Stimulated activated naive CD8-positive, alpha-beta T cell treated with anti-CD3 and anti-CD28 coated beads, Interleukin-15, amount 100 ng/mL, for 72 hours (primary cell): ENCODE measurements at regions not wholly inside any gene's neighbourhood (a gene's known extent, or its start where the extent isn't known, plus 50 kb on each side); places are given as distances from the start of the nearest gene placed in this dataset.

Experiments used
- ATAC-seq: fragments of 150-1000 bp; cut with Tn5 transposase; 2 replicates; pipeline ENCODE4 v1.10.0; 2021; ENCODE audit warnings: mild to moderate bottlenecking, moderate library complexity
- DNase-seq, 2 donors: peaks; one replicate each; pipeline ENCODE4 v3.0.0; 2021 to 2022
- H3K27ac Mint-ChIP-seq, 2 donors: one replicate each; pipeline ENCODE4 v1.8.0; 2022; ENCODE audit warnings: mild to moderate bottlenecking in 2 of 2, mixed read lengths in 2 of 2, moderate library complexity in 2 of 2
- H3K27me3 Mint-ChIP-seq: one replicate; pipeline ENCODE4 v1.8.0; 2022; ENCODE audit warnings: mixed read lengths
- H3K4me1 Mint-ChIP-seq: one replicate; pipeline ENCODE4 v1.8.0; 2022; ENCODE audit warnings: mild to moderate bottlenecking, mixed read lengths
- H3K4me3 Mint-ChIP-seq, 2 donors: one replicate each; pipeline ENCODE4 v1.8.0; 2022; ENCODE audit warnings: mild to moderate bottlenecking in 2 of 2, mixed read lengths in 2 of 2, moderate library complexity in 1 of 2
- H3K9me3 Mint-ChIP-seq, 2 donors: one replicate each; pipeline ENCODE4 v1.8.0; 2022; ENCODE audit warnings: mixed read lengths in 2 of 2

GRCh38 chr5:74081126-74081525 lies 455.1 kb downstream of the ARHGEF28 start:
- H3K27ac Mint-ChIP-seq = no peak overlapping the region

GRCh38 chr5:74079971-74080556 lies 454.1 kb downstream of the ARHGEF28 start:
- ATAC-seq = no peak
- Mint-ChIP-seq H3K4me3 (no peak overlapping the region), H3K27me3 (peaks cover 33% of the 10 kb centered on the region), H3K9me3 (no peaks in the 10 kb centered on the region), H3K27ac (no peak overlapping the region), H3K4me1 (no peaks in the 10 kb centered on the region)
- no peak for DNase-seq

More at GRCh38 chr5:74081126-74081525, 455.1 kb downstream of the ARHGEF28 start:
- ATAC-seq = no peak
- no peak for DNase-seq
- Mint-ChIP-seq H3K4me3 (no peak overlapping the region), H3K27me3 (peaks cover 41% of the 10 kb centered on the region), H3K9me3 (no peaks in the 10 kb centered on the region), H3K4me1 (no peaks in the 10 kb centered on the region)

GRCh38 chr5:74075501-74076484 lies 449.8 kb downstream of the ARHGEF28 start:
- no peak for ATAC-seq
- no peak for DNase-seq
- H3K9me3 Mint-ChIP-seq = no peaks in the 10 kb centered on the region
- H3K27ac Mint-ChIP-seq = no peak overlapping the region
- H3K27me3 Mint-ChIP-seq = peaks cover 34% of the 10 kb centered on the region
- H3K4me3 Mint-ChIP-seq = no peak overlapping the region
- no peaks in the 10 kb centered on the region for H3K4me1 Mint-ChIP-seq

GRCh38 chr5:74074111-74074510 lies 448.1 kb downstream of the ARHGEF28 start:
- H3K4me3 Mint-ChIP-seq = no peak overlapping the region
- ATAC-seq (no peak), DNase-seq (no peak)
- H3K27ac Mint-ChIP-seq = no peak overlapping the region
- H3K4me1 Mint-ChIP-seq = no peaks in the 10 kb centered on the region
- peaks cover 34% of the 10 kb centered on the region for H3K27me3 Mint-ChIP-seq
- H3K9me3 Mint-ChIP-seq = no peaks in the 10 kb centered on the region

- no peak overlapping the region for H3K4me3 Mint-ChIP-seq
- no peaks in the 10 kb centered on the region for H3K9me3 Mint-ChIP-seq
- no peak for ATAC-seq
- no peak overlapping the region for H3K27ac Mint-ChIP-seq
- H3K4me1 Mint-ChIP-seq = no peaks in the 10 kb centered on the region
- H3K27me3 Mint-ChIP-seq = peaks cover 27% of the 10 kb centered on the region
- DNase-seq = no peak
Measured at GRCh38 chr5:74073257-74073656, 447.3 kb downstream of the ARHGEF28 start.

- H3K27ac Mint-ChIP-seq = no peak overlapping the region
- DNase-seq = no peak
- no peak for ATAC-seq
- no peak overlapping the region for H3K4me3 Mint-ChIP-seq
- no peaks in the 10 kb centered on the region for H3K9me3 Mint-ChIP-seq
- peaks cover 21% of the 10 kb centered on the region for H3K27me3 Mint-ChIP-seq
- no peaks in the 10 kb centered on the region for H3K4me1 Mint-ChIP-seq
Measured at GRCh38 chr5:74072646-74073045, 446.6 kb downstream of the ARHGEF28 start.

GRCh38 chr5:74070766-74071165 lies 444.8 kb downstream of the ARHGEF28 start:
- H3K27me3 Mint-ChIP-seq = peaks cover 9% of the 10 kb centered on the region
- DNase-seq = no peak
- no peak for ATAC-seq
- H3K4me1 Mint-ChIP-seq = no peaks in the 10 kb centered on the region
- no peak overlapping the region for H3K4me3 Mint-ChIP-seq
- H3K9me3 Mint-ChIP-seq = no peaks in the 10 kb centered on the region
- H3K27ac Mint-ChIP-seq = no peak overlapping the region

GRCh38 chr5:74069741-74070140 lies 443.7 kb downstream of the ARHGEF28 start:
- no peak for ATAC-seq
- no peak for DNase-seq

GRCh38 chr5:74067748-74068541 lies 441.9 kb downstream of the ARHGEF28 start:
- ATAC-seq (no peak), DNase-seq (no peak)
- Mint-ChIP-seq H3K4me1 (no peaks in the 10 kb centered on the region), H3K9me3 (no peaks in the 10 kb centered on the region), H3K27ac (no peak overlapping the region), H3K27me3 (peaks cover 7% of the 10 kb centered on the region), H3K4me3 (no peak overlapping the region)

More at GRCh38 chr5:74069741-74070140, 443.7 kb downstream of the ARHGEF28 start:
- no peaks in the 10 kb centered on the region for H3K4me1 Mint-ChIP-seq
- H3K27me3 Mint-ChIP-seq = peaks cover 9% of the 10 kb centered on the region
- H3K9me3 Mint-ChIP-seq = no peaks in the 10 kb centered on the region
- H3K4me3 Mint-ChIP-seq = no peak overlapping the region
- H3K27ac Mint-ChIP-seq = no peak overlapping the region

- no peak for DNase-seq
- Mint-ChIP-seq H3K4me3 (no peak overlapping the region), H3K27ac (no peak overlapping the region), H3K27me3 (peaks cover 7% of the 10 kb centered on the region), H3K9me3 (no peaks in the 10 kb centered on the region), H3K4me1 (no peaks in the 10 kb centered on the region)
- ATAC-seq = no peak
Measured at GRCh38 chr5:74064911-74065310, 438.9 kb downstream of the ARHGEF28 start.

- Mint-ChIP-seq H3K27ac (no peak overlapping the region), H3K4me1 (no peaks in the 10 kb centered on the region), H3K9me3 (no peaks in the 10 kb centered on the region), H3K27me3 (peaks cover 7% of the 10 kb centered on the region), H3K4me3 (no peak overlapping the region)
- DNase-seq (no peak), ATAC-seq (no peak)
Measured at GRCh38 chr5:74064225-74064624, 438.2 kb downstream of the ARHGEF28 start.

GRCh38 chr5:74063821-74064220 lies 437.8 kb downstream of the ARHGEF28 start:
- no peak for ATAC-seq
- Mint-ChIP-seq H3K4me3 (no peak overlapping the region), H3K27me3 (peaks cover 7% of the 10 kb centered on the region), H3K9me3 (no peaks in the 10 kb centered on the region), H3K27ac (no peak overlapping the region), H3K4me1 (no peaks in the 10 kb centered on the region)
- DNase-seq = no peak

GRCh38 chr5:74063346-74063745 lies 437.4 kb downstream of the ARHGEF28 start:
- peaks cover 7% of the 10 kb centered on the region for H3K27me3 Mint-ChIP-seq
- no peak overlapping the region for H3K27ac Mint-ChIP-seq
- no peaks in the 10 kb centered on the region for H3K4me1 Mint-ChIP-seq
- H3K4me3 Mint-ChIP-seq = no peak overlapping the region
- no peak for DNase-seq
- ATAC-seq = no peak
- H3K9me3 Mint-ChIP-seq = no peaks in the 10 kb centered on the region

- Mint-ChIP-seq H3K27me3 (peaks cover 14% of the 10 kb centered on the region), H3K27ac (no peak overlapping the region), H3K4me1 (no peaks in the 10 kb centered on the region), H3K4me3 (no peak overlapping the region), H3K9me3 (no peaks in the 10 kb centered on the region)
- ATAC-seq (no peak), DNase-seq (no peak)
Measured at GRCh38 chr5:74061292-74061691, 435.3 kb downstream of the ARHGEF28 start.

- Mint-ChIP-seq H3K4me3 (no peak overlapping the region), H3K4me1 (no peaks in the 10 kb centered on the region), H3K27ac (no peak overlapping the region), H3K9me3 (no peaks in the 10 kb centered on the region), H3K27me3 (peaks cover 16% of the 10 kb centered on the region)
- no peak for ATAC-seq
- no peak for DNase-seq
Measured at GRCh38 chr5:74059706-74060105, 433.7 kb downstream of the ARHGEF28 start.

GRCh38 chr5:74056789-74057164 lies 430.8 kb downstream of the ARHGEF28 start:
- Mint-ChIP-seq H3K4me1 (no peaks in the 10 kb centered on the region), H3K27me3 (peaks cover 14% of the 10 kb centered on the region), H3K9me3 (no peaks in the 10 kb centered on the region), H3K27ac (peak overlapping the region in 1 of 2 donors; percentile 49), H3K4me3 (no peak overlapping the region)
- DNase-seq = no peak
- no peak for ATAC-seq
